Effector CD8-positive, alpha-beta T cell (primary cell): ENCODE measurements at regions not wholly inside any gene's neighbourhood (a gene's known extent, or its start where the extent isn't known, plus 50 kb on each side); places are given as distances from the start of the nearest gene placed in this dataset.

Experiments
- DNase-seq: peaks from one replicate; lab custom pipeline; 2025; lab: John Stamatoyannopoulos, UW

DNA sequence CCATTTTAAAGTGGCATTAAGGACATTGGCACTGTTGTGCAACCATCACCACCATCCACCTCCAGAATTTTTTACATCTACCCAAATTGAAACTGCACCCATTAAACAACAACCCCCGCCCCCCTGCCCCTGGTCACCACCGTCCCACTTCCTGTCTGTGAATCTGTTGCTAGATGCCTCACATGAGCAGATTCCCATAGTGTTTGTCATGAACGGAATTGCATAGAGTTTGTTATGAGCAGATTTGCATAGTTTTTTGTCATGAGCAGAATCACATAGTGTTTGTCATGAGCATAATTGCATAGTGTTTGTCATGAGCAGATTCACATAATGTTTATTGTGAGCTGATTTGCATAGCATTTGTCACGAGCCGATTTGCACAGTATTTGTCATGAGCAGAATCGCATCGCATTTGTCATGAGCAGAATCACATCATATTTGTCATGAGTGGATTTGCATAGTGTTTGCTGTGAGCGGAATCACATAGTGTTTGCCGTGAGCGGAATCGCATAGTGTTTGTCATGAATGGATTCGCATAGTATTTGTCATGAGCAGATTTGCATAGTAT lies 54.0 kb upstream of the GTF3A start:
- no peak for DNase-seq

DNA sequence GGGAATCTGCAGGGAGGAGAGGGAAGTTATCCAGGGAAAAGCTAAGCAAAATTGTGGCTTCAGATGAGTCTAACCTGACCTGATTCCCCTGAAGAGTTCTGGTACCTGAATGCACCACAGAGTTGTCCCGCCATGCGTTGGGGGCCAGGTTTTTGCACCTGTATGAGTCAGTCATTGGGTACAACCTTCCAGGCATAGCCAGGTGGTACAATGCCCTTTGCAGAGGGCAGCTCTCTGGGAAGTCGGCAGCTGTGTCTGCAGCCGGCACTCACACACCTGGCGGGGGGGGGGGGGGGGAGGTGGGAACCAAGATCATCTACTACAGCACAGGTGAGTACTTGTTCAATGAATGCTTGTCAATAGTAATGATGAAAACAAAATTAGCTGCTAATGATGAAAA lies 52.5 kb upstream of the GTF3A start:
- DNase-seq, result no peak

GRCh38 chr13:27372896-27373295 lies 51.5 kb upstream of the GTF3A start:
- no peak for DNase-seq

DNA sequence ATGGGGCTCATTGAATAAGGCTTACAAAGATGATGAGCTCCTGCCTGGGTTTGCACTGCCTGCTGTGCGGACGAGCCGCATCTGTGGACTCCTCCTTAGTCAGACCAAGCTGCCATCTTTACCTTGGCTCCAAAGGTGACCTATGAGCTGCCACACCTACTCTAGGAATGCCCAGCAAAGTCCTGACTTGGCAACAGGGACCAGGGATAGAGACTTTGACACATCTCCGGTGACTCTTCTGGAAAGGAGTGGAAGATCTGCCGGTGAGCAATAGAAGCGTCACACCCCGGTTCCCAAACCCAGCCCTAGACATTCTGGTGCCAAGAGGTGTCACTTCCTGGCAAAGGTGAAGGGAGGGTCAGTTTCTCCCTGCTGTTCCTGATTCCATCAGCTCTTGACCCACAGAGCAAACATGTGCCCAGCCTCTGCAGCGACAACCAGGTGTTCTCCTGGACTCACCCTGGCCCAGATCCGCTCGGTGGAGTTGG lies 50.2 kb upstream of the GTF3A start:
- no peak for DNase-seq
